A549 (cell line): ENCODE measurements at regions not wholly inside any gene's neighbourhood (a gene's known extent, or its start where the extent isn't known, plus 50 kb on each side); places are given as distances from the start of the nearest gene placed in this dataset.

ENCODE experiments used
- ATAC-seq, 2 experiments: fragments of 200-7000 bp in 1 of 2; fragments of >200 bp in 1 of 2; cut with Nextera tagmentation in 1 of 2; cut with Tn5 transposase in 1 of 2; 3 replicates each; pipeline versions ENCODE4 v1.8.0 to v1.9.1; 2018 to 2020; ENCODE audit warnings: mild to moderate bottlenecking in 1 of 2, moderate library complexity in 1 of 2
- CTCF ChIA-PET: fragments of 300-600 bp; sonication (Branson Sonifier 250); formaldehyde crosslinking; extraction: SDS; loops from one replicate; lab custom pipeline; 2021; ENCODE audit warnings: antibody characterized with exemption, inconsistent platforms; lab: Yijun Ruan, JAX
- POLR2A ChIA-PET: fragments of 350-600 bp; formaldehyde crosslinking; extraction: SDS; loops from one replicate; lab custom pipeline; 2021; ENCODE audit warnings: antibody characterized with exemption, inconsistent platforms; lab: Yijun Ruan, JAX
- DNase-seq, 2 experiments: peaks; one replicate each; pipeline versions ENCODE4 v3.0.0 to v3.0.0-alpha.2; 2011 to 2016; ENCODE audit warnings: low read depth in 1 of 2, low spot score in 1 of 2
- FAIRE-seq: peaks from 2 replicates; lab custom pipeline; 2011; peaks lifted over from hg19 to GRCh38; lab: Jason Lieb, UNC
- H3K27ac ChIP-seq, 2 experiments: fragments of >200 bp; sonication (Bioruptor Twin); formaldehyde crosslinking; 3 replicates each; pipeline ENCODE4 v1.5.1; 2016 to 2017
- H3K4me1 ChIP-seq: fragments of >200 bp; sonication (Bioruptor Twin); formaldehyde crosslinking; 3 replicates; pipeline ENCODE4 v1.6.1; 2016
- H3K4me2 ChIP-seq: fragments of >200 bp; sonication (Bioruptor Twin); formaldehyde crosslinking; 3 replicates; pipeline ENCODE4 v1.6.1; 2016
- H3K4me3 ChIP-seq: fragments of >200 bp; sonication (Bioruptor Twin); formaldehyde crosslinking; 3 replicates; pipeline ENCODE4 v1.5.1; 2016
- H3K9me3 ChIP-seq: fragments of >200 bp; sonication (Bioruptor Twin); formaldehyde crosslinking; 3 replicates; pipeline ENCODE4 v1.6.1; 2016
- ATOH8 ChIP-seq: fragments of 250-450 bp; sonication (Bioruptor Pico); IDR thresholded peaks from 2 replicates; pipeline ENCODE4 v1.5.0; 2020; ENCODE audit warnings: low read depth, mild to moderate bottlenecking, moderate library complexity
- BCL3 ChIP-seq: fragments of >200 bp; sonication (Bioruptor Twin); formaldehyde crosslinking; IDR thresholded peaks from 3 replicates; pipeline ENCODE4 v1.6.1; 2016
- BHLHE40 ChIP-seq: IDR thresholded peaks from 2 replicates; pipeline ENCODE4 v1.6.1; 2012; ENCODE audit warnings: low read depth, low read length, inconsistent platforms
- CBX2 ChIP-seq: fragments of 200-600 bp; sonication (generic); IDR thresholded peaks from 2 replicates; pipeline ENCODE4 v1.6.1; 2016; ENCODE audit warnings: low read depth, mild to moderate bottlenecking, borderline replicate concordance
- FOSB ChIP-seq: fragments of 250-450 bp; sonication (Bioruptor Pico); IDR thresholded peaks from 2 replicates; pipeline ENCODE4 v1.5.0; 2020; ENCODE audit warnings: mild to moderate bottlenecking, moderate library complexity
- FOSL2 ChIP-seq, 2 experiments: fragments of 450-650 bp in 1 of 2; fragments of >200 bp in 1 of 2; sonication (Bioruptor Twin) in 1 of 2; formaldehyde crosslinking; IDR thresholded peaks; 2 replicates each; pipeline versions ENCODE4 v1.5.0 to v1.6.1; 2016 to 2020; ENCODE audit warnings: mild to moderate bottlenecking in 1 of 2, moderate library complexity in 1 of 2
- GATA3 ChIP-seq: IDR thresholded peaks from 2 replicates; pipeline ENCODE4 v1.6.1; 2012; ENCODE audit warnings: borderline replicate concordance
- HES2 ChIP-seq: fragments of >200 bp; sonication (Bioruptor Twin); formaldehyde crosslinking; IDR thresholded peaks from 2 replicates; pipeline ENCODE4 v1.6.1; 2016
- HEYL ChIP-seq: fragments of 250-450 bp; sonication (Bioruptor Pico); IDR thresholded peaks from 2 replicates; pipeline ENCODE4 v1.8.0; 2021; ENCODE audit warnings: mild to moderate bottlenecking, moderate library complexity
- HMGXB4 ChIP-seq: fragments of 250-450 bp; sonication (Bioruptor Pico); IDR thresholded peaks from 2 replicates; pipeline ENCODE4 v1.5.0; 2021; ENCODE audit warnings: mild to moderate bottlenecking, moderate library complexity, borderline replicate concordance
- MAX ChIP-seq: IDR thresholded peaks from 2 replicates; pipeline ENCODE4 v1.6.1; 2012
- MYC ChIP-seq: IDR thresholded peaks from 2 replicates; pipeline ENCODE4 v1.6.1; 2012; ENCODE audit warnings: mild to moderate bottlenecking, inconsistent platforms, low read length, improper control_type of control experiment, borderline replicate concordance
- NR3C1 ChIP-seq: fragments of >200 bp; sonication (Bioruptor Twin); formaldehyde crosslinking; IDR thresholded peaks from 3 replicates; pipeline ENCODE4 v1.6.1; 2017
- PBX3 ChIP-seq: IDR thresholded peaks from 2 replicates; pipeline ENCODE4 v1.6.1; 2012
- POLR2A ChIP-seq: IDR thresholded peaks from 2 replicates; pipeline ENCODE4 v1.6.1; 2012; ENCODE audit warnings: mild to moderate bottlenecking, low read length
- RARB ChIP-seq: fragments of 250-450 bp; sonication (Bioruptor Pico); IDR thresholded peaks from 2 replicates; pipeline ENCODE4 v1.8.0; 2021; ENCODE audit warnings: mild to moderate bottlenecking, moderate library complexity
- RCOR1 ChIP-seq: fragments of 150-350 bp; IDR thresholded peaks from 2 replicates; pipeline ENCODE4 v1.6.1; 2014; ENCODE audit warnings: antibody characterized with exemption, low read length, low read depth
- REST ChIP-seq: fragments of 200-600 bp; sonication (generic); IDR thresholded peaks from 2 replicates; pipeline ENCODE4 v1.6.1; 2016; ENCODE audit warnings: antibody characterized with exemption, mild to moderate bottlenecking, moderate library complexity
- USF2 ChIP-seq: fragments of 450-650 bp; IDR thresholded peaks from 2 replicates; pipeline ENCODE4 v1.6.1; 2014; ENCODE audit warnings: antibody characterized with exemption
- ZC3H11A ChIP-seq: fragments of 450-650 bp; IDR thresholded peaks from 2 replicates; pipeline ENCODE4 v1.6.1; 2014; ENCODE audit warnings: antibody characterized with exemption, mild to moderate bottlenecking
- WGBS: methylation state at CpG from one replicate; pipeline ENCODE4 v1.1.6; 2017; ENCODE audit errors: missing lambda C conversion rate; 5-methylcytosine and 5-hydroxymethylcytosine counted together

GRCh38 chr4:46554760-46555465, 165.0 kb upstream of the GABRA2 start:
- CTCF ChIA-PET: interaction anchor here (0.6 kb wide), 2 partner anchors 31 to 44 kb away, joined by 3 to 4 read pairs; no protein-coding TSS in a partner anchor
- H3K4me2 ChIP-seq: no peak overlapping the region
- H3K27ac ChIP-seq: no peak overlapping the region
- FAIRE-seq: no peak
- H3K4me1 ChIP-seq: no peaks in the 10 kb centered on the region
- no peak overlapping the region for H3K4me3 ChIP-seq
- POLR2A ChIA-PET: no interaction called here
- no peak for DNase-seq
- no peak for ATAC-seq
- 0% methylated on average over 3 of the region's 3 CpGs for WGBS
- no peak for TF ChIP-seq POLR2A
- no peak for TF ChIP-seq CBX2
- TF ChIP-seq ATOH8 (CRISPR knock-in tag): no peak
- no peak for TF ChIP-seq PBX3
- TF ChIP-seq HEYL: no peak
- no peak for TF ChIP-seq BHLHE40
- no peaks in the 10 kb centered on the region for H3K9me3 ChIP-seq

GRCh38 chr4:46550471-46550870, 160.5 kb upstream of the GABRA2 start:
- TF ChIP-seq ZC3H11A (no peak), FOSB (CRISPR knock-in tag) (no peak), RCOR1 (no peak), HMGXB4 (CRISPR knock-in tag) (no peak), USF2 (no peak), ATOH8 (CRISPR knock-in tag) (no peak), GATA3 (no peak)
- TF ChIP-seq, all 56 proteins: peak for 0
- FAIRE-seq: no peak
- H3K27ac ChIP-seq: no peak overlapping the region
- no peaks in the 10 kb centered on the region for H3K9me3 ChIP-seq
- no peak for ATAC-seq
- ChIA-PET POLR2A (no interaction called here), CTCF (no interaction called here)
- no peak for DNase-seq
- no peak overlapping the region for H3K4me3 ChIP-seq
- no peak overlapping the region for H3K4me2 ChIP-seq
- no peaks in the 10 kb centered on the region for H3K4me1 ChIP-seq
- WGBS: 0% methylated on average over 1 of the region's 1 CpG

- H3K4me1 ChIP-seq: no peaks in the 10 kb centered on the region
- TF ChIP-seq PBX3 (no peak), NR3C1 (no peak), BHLHE40 (no peak), RARB (CRISPR knock-in tag) (no peak), HES2 (no peak), MAX (no peak), BCL3 (no peak), FOSL2 (IDR thresholded peaks at IDR 0.05) (no peak), FOSL2 (CRISPR knock-in tag; IDR thresholded peaks at IDR 0.05) (no peak), REST (no peak), MYC (no peak)
- H3K27ac ChIP-seq: no peak overlapping the region
- no peak for DNase-seq
- no peak overlapping the region for H3K4me3 ChIP-seq
- 27% methylated on average over 3 of the region's 3 CpGs for WGBS
- no peak overlapping the region for H3K4me2 ChIP-seq
- ChIA-PET POLR2A (no interaction called here), CTCF (no interaction called here)
- FAIRE-seq: no peak
- H3K9me3 ChIP-seq: no peaks in the 10 kb centered on the region
- ATAC-seq: no peak
Observed at GRCh38 chr4:46549125-46549524, 159.2 kb upstream of the GABRA2 start.
